GM23338 (cell line): ENCODE measurements at regions not wholly inside any gene's neighbourhood (a gene's known extent, or its start where the extent isn't known, plus 50 kb on each side); places are given as distances from the start of the nearest gene placed in this dataset.

ENCODE experiments used
- ATAC-seq: fragments of 200-7000 bp; cut with Tn5 transposase; 3 replicates; pipeline ENCODE4 v1.9.1; 2020
- DNase-seq: peaks from one replicate; pipeline ENCODE4 v3.0.0-alpha.2; 2015; ENCODE audit warnings: low spot score
- H2AFZ ChIP-seq: fragments of 200-600 bp; sonication (generic); 2 replicates; pipeline ENCODE4 v1.8.0; 2016; ENCODE audit warnings: antibody characterized with exemption, mild to moderate bottlenecking, moderate library complexity
- H3F3A ChIP-seq: fragments of 200-600 bp; sonication (generic); replicated peaks from 2 replicates; pipeline ENCODE4 v1.8.0; 2017; ENCODE audit warnings: antibody characterized with exemption, mixed run types, low read depth
- H3K27ac ChIP-seq: fragments of 200-600 bp; sonication (generic); 2 replicates; pipeline ENCODE4 v1.6.1; 2016; ENCODE audit warnings: low read depth
- H3K27me3 ChIP-seq: fragments of 200-600 bp; sonication (generic); 2 replicates; pipeline ENCODE4 v1.8.0; 2016; ENCODE audit warnings: mild to moderate bottlenecking, mixed run types, moderate library complexity; ENCODE audit not compliant: insufficient read depth
- H3K36me3 ChIP-seq: fragments of 200-600 bp; sonication (generic); 2 replicates; pipeline ENCODE4 v1.8.0; 2016; ENCODE audit warnings: mild to moderate bottlenecking; ENCODE audit not compliant: insufficient read depth
- H3K4me1 ChIP-seq: fragments of 200-600 bp; sonication (generic); 2 replicates; pipeline ENCODE4 v1.8.0; 2016; ENCODE audit warnings: mild to moderate bottlenecking, moderate library complexity; ENCODE audit not compliant: insufficient read depth
- H3K4me2 ChIP-seq: fragments of 200-600 bp; sonication (generic); 2 replicates; pipeline ENCODE4 v1.7.1; 2017; ENCODE audit warnings: mixed run types
- H3K4me3 ChIP-seq: fragments of 200-600 bp; sonication (generic); 2 replicates; pipeline ENCODE4 v1.6.1; 2016; ENCODE audit warnings: mixed run types
- H3K79me2 ChIP-seq: fragments of 200-600 bp; sonication (generic); replicated peaks from 2 replicates; pipeline ENCODE4 v1.8.0; 2017; ENCODE audit warnings: mild to moderate bottlenecking; ENCODE audit not compliant: insufficient read depth
- H3K9me2 ChIP-seq: fragments of 200-600 bp; sonication (generic); 2 replicates; pipeline ENCODE4 v1.8.0; 2017; ENCODE audit not compliant: insufficient read depth
- H4K20me1 ChIP-seq: fragments of 200-600 bp; sonication (generic); replicated peaks from 2 replicates; pipeline ENCODE4 v1.8.0; 2017; ENCODE audit warnings: mild to moderate bottlenecking; ENCODE audit not compliant: insufficient read depth
- H3K27ac Mint-ChIP-seq: 2 replicates; pipeline ENCODE4 v1.8.0; 2020; ENCODE audit warnings: inconsistent platforms, mild to moderate bottlenecking, moderate library complexity, mixed read lengths
- H3K27me3 Mint-ChIP-seq: 3 replicates; pipeline ENCODE4 v1.8.0; 2022; ENCODE audit warnings: low read depth, mild to moderate bottlenecking, moderate library complexity, mixed read lengths, inconsistent platforms; ENCODE audit not compliant: insufficient read depth, poor library complexity
- H3K36me3 Mint-ChIP-seq: 3 replicates; pipeline ENCODE4 v1.8.0; 2021; ENCODE audit warnings: low read depth, mild to moderate bottlenecking, inconsistent platforms, moderate library complexity, mixed read lengths
- H3K4me1 Mint-ChIP-seq: 3 replicates; pipeline ENCODE4 v1.8.0; 2020; ENCODE audit warnings: mild to moderate bottlenecking, inconsistent platforms, mixed read lengths
- H3K4me3 Mint-ChIP-seq: 3 replicates; pipeline ENCODE4 v1.8.0; 2021; ENCODE audit warnings: moderate library complexity, mild to moderate bottlenecking, inconsistent platforms, mixed read lengths
- H3K9me3 Mint-ChIP-seq: 3 replicates; pipeline ENCODE4 v1.8.0; 2020; ENCODE audit warnings: moderate library complexity, mild to moderate bottlenecking, inconsistent platforms, mixed read lengths
- CREB1 ChIP-seq: fragments of 250-450 bp; sonication (Bioruptor Pico); IDR thresholded peaks from 2 replicates; pipeline ENCODE4 v1.5.0; 2020; ENCODE audit warnings: low read depth, mild to moderate bottlenecking, moderate library complexity
- ETS1 ChIP-seq: IDR thresholded peaks from 2 replicates; pipeline ENCODE4 v1.6.1; 2016; ENCODE audit warnings: antibody characterized with exemption
- EZH2 ChIP-seq: fragments of 200-600 bp; sonication (generic); IDR thresholded peaks from one replicate; pipeline ENCODE4 v1.8.0; 2017; ENCODE audit warnings: antibody characterized with exemption, mild to moderate bottlenecking, low read depth; ENCODE audit not compliant: unreplicated experiment
- EZH2phosphoT487 ChIP-seq: fragments of 200-600 bp; sonication (generic); IDR thresholded peaks from one replicate; pipeline ENCODE4 v1.8.1; 2018; ENCODE audit warnings: antibody characterized with exemption; ENCODE audit not compliant: unreplicated experiment
- JUNB ChIP-seq: IDR thresholded peaks from one replicate; pipeline ENCODE4 v1.6.1; 2016; ENCODE audit warnings: antibody characterized with exemption; ENCODE audit not compliant: unreplicated experiment
- NANOG ChIP-seq: IDR thresholded peaks from 2 replicates; pipeline ENCODE4 v1.6.1; 2016; ENCODE audit warnings: antibody characterized with exemption, borderline replicate concordance
- POLR2AphosphoS5 ChIP-seq: IDR thresholded peaks from 2 replicates; pipeline ENCODE4 v1.6.1; 2016; ENCODE audit warnings: antibody characterized with exemption, low read depth
- STAT1 ChIP-seq: IDR thresholded peaks from one replicate; pipeline ENCODE4 v1.6.1; 2016; ENCODE audit warnings: antibody characterized with exemption; ENCODE audit not compliant: unreplicated experiment
- ZNF114 ChIP-seq: fragments of 250-450 bp; sonication (Bioruptor Pico); IDR thresholded peaks from 2 replicates; pipeline ENCODE4 v1.5.0; 2020; ENCODE audit warnings: mild to moderate bottlenecking, moderate library complexity
- ZNF331 ChIP-seq: fragments of 250-450 bp; sonication (Bioruptor Pico); IDR thresholded peaks from 2 replicates; pipeline ENCODE4 v1.5.0; 2020; ENCODE audit warnings: low read depth, mild to moderate bottlenecking, moderate library complexity
- TF ChIP-seq, protein P1 (sequence below), 2 experiments: fragments of 200-600 bp in 1 of 2; sonication (generic) in 1 of 2; conservative IDR thresholded peaks; 2 replicates each; pipeline versions ENCODE4 v1.5.1 to v1.6.1; 2016 to 2017; ENCODE audit warnings: antibody characterized with exemption in 2 of 2, low read depth in 2 of 2, mild to moderate bottlenecking in 2 of 2, moderate library complexity in 1 of 2
- TF ChIP-seq, protein P2 (sequence below): fragments of 250-450 bp; sonication (Bioruptor Pico); IDR thresholded peaks from 2 replicates; pipeline ENCODE4 v1.5.0; 2020; ENCODE audit warnings: mild to moderate bottlenecking, moderate library complexity
- TF ChIP-seq, protein P3 (sequence below): IDR thresholded peaks from one replicate; pipeline ENCODE4 v1.6.1; 2018; ENCODE audit warnings: antibody characterized with exemption; ENCODE audit not compliant: unreplicated experiment

DNA sequence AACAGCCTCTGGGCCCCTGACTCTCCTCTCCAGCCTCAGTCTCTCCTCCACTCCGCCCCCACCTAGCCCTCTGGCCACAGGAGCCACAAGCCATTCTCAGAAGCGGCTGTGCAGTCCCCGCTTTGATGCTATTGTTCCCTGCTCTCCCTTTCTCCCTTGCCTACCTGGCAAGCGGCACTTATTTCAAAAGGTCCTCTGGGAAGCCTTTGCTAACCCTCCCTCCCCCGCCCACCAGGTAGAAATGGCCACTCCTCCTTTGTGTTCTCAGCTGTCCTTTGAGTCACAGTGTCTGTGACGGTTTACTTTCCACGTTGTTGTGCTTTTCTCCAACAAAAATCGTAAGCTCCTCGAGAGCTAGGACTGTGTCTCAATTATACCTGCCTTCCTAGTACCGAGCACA, 338.4 kb upstream of the PROX1 start:
- no peaks in the 10 kb centered on the region for H3K36me3 Mint-ChIP-seq
- Histone ChIP-seq H3K9me2 (0 out of 2 replicates have a peak, but pooled peaks cover 7% of the 10 kb centered on the region), H3K27me3 (no peaks in the 10 kb centered on the region), H3K79me2 (no peaks in the 10 kb centered on the region), H3K36me3 (no peaks in the 10 kb centered on the region), H3K27ac (no peak overlapping the region), H4K20me1 (no peaks in the 10 kb centered on the region), H3F3A (no peaks in the 10 kb centered on the region), H2AFZ (peak overlapping the region; percentile 43), H3K4me2 (no peak overlapping the region), H3K4me3 (no peak overlapping the region), H3K4me1 (peaks cover 4% of the 10 kb centered on the region; the same call in 1 of the 2 replicates)
- peak; percentile 68 for ATAC-seq
- peaks cover 26% of the 10 kb centered on the region for H3K4me1 Mint-ChIP-seq
- TF ChIP-seq, protein P1, sequence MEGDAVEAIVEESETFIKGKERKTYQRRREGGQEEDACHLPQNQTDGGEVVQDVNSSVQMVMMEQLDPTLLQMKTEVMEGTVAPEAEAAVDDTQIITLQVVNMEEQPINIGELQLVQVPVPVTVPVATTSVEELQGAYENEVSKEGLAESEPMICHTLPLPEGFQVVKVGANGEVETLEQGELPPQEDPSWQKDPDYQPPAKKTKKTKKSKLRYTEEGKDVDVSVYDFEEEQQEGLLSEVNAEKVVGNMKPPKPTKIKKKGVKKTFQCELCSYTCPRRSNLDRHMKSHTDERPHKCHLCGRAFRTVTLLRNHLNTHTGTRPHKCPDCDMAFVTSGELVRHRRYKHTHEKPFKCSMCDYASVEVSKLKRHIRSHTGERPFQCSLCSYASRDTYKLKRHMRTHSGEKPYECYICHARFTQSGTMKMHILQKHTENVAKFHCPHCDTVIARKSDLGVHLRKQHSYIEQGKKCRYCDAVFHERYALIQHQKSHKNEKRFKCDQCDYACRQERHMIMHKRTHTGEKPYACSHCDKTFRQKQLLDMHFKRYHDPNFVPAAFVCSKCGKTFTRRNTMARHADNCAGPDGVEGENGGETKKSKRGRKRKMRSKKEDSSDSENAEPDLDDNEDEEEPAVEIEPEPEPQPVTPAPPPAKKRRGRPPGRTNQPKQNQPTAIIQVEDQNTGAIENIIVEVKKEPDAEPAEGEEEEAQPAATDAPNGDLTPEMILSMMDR (conservative IDR thresholded peaks at IDR 0.05; ENCODE audit: low read depth in 2 of 2), result no peak
- TF ChIP-seq EZH2 (no peak), STAT1 (no peak), ZNF331 (CRISPR knock-in tag) (no peak), ETS1 (no peak), NANOG (no peak), JUNB (no peak), CREB1 (no peak), POLR2AphosphoS5 (no peak), EZH2phosphoT487 (no peak), ZNF114 (CRISPR knock-in tag) (no peak)
- TF ChIP-seq, protein P2, sequence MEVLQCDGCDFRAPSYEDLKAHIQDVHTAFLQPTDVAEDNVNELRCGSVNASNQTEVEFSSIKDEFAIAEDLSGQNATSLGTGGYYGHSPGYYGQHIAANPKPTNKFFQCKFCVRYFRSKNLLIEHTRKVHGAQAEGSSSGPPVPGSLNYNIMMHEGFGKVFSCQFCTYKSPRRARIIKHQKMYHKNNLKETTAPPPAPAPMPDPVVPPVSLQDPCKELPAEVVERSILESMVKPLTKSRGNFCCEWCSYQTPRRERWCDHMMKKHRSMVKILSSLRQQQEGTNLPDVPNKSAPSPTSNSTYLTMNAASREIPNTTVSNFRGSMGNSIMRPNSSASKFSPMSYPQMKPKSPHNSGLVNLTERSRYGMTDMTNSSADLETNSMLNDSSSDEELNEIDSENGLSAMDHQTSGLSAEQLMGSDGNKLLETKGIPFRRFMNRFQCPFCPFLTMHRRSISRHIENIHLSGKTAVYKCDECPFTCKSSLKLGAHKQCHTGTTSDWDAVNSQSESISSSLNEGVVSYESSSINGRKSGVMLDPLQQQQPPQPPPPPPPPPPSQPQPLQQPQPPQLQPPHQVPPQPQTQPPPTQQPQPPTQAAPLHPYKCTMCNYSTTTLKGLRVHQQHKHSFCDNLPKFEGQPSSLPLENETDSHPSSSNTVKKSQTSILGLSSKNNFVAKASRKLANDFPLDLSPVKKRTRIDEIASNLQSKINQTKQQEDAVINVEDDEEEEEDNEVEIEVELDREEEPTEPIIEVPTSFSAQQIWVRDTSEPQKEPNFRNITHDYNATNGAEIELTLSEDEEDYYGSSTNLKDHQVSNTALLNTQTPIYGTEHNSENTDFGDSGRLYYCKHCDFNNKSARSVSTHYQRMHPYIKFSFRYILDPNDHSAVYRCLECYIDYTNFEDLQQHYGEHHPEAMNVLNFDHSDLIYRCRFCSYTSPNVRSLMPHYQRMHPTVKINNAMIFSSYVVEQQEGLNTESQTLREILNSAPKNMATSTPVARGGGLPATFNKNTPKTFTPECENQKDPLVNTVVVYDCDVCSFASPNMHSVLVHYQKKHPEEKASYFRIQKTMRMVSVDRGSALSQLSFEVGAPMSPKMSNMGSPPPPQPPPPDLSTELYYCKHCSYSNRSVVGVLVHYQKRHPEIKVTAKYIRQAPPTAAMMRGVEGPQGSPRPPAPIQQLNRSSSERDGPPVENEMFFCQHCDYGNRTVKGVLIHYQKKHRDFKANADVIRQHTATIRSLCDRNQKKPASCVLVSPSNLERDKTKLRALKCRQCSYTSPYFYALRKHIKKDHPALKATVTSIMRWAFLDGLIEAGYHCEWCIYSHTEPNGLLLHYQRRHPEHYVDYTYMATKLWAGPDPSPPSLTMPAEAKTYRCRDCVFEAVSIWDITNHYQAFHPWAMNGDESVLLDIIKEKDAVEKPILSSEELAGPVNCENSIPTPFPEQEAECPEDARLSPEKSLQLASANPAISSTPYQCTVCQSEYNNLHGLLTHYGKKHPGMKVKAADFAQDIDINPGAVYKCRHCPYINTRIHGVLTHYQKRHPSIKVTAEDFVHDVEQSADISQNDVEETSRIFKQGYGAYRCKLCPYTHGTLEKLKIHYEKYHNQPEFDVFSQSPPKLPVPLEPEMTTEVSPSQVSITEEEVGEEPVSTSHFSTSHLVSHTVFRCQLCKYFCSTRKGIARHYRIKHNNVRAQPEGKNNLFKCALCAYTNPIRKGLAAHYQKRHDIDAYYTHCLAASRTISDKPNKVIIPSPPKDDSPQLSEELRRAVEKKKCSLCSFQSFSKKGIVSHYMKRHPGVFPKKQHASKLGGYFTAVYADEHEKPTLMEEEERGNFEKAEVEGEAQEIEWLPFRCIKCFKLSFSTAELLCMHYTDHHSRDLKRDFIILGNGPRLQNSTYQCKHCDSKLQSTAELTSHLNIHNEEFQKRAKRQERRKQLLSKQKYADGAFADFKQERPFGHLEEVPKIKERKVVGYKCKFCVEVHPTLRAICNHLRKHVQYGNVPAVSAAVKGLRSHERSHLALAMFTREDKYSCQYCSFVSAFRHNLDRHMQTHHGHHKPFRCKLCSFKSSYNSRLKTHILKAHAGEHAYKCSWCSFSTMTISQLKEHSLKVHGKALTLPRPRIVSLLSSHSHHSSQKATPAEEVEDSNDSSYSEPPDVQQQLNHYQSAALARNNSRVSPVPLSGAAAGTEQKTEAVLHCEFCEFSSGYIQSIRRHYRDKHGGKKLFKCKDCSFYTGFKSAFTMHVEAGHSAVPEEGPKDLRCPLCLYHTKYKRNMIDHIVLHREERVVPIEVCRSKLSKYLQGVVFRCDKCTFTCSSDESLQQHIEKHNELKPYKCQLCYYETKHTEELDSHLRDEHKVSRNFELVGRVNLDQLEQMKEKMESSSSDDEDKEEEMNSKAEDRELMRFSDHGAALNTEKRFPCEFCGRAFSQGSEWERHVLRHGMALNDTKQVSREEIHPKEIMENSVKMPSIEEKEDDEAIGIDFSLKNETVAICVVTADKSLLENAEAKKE (CRISPR knock-in tag), result no peak
- TF ChIP-seq, protein P3, sequence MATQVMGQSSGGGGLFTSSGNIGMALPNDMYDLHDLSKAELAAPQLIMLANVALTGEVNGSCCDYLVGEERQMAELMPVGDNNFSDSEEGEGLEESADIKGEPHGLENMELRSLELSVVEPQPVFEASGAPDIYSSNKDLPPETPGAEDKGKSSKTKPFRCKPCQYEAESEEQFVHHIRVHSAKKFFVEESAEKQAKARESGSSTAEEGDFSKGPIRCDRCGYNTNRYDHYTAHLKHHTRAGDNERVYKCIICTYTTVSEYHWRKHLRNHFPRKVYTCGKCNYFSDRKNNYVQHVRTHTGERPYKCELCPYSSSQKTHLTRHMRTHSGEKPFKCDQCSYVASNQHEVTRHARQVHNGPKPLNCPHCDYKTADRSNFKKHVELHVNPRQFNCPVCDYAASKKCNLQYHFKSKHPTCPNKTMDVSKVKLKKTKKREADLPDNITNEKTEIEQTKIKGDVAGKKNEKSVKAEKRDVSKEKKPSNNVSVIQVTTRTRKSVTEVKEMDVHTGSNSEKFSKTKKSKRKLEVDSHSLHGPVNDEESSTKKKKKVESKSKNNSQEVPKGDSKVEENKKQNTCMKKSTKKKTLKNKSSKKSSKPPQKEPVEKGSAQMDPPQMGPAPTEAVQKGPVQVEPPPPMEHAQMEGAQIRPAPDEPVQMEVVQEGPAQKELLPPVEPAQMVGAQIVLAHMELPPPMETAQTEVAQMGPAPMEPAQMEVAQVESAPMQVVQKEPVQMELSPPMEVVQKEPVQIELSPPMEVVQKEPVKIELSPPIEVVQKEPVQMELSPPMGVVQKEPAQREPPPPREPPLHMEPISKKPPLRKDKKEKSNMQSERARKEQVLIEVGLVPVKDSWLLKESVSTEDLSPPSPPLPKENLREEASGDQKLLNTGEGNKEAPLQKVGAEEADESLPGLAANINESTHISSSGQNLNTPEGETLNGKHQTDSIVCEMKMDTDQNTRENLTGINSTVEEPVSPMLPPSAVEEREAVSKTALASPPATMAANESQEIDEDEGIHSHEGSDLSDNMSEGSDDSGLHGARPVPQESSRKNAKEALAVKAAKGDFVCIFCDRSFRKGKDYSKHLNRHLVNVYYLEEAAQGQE, result no peak
- H3K4me3 Mint-ChIP-seq, result no peak overlapping the region
- peaks cover 9% of the 10 kb centered on the region for H3K27me3 Mint-ChIP-seq
- no peak for DNase-seq
- no peak overlapping the region for H3K27ac Mint-ChIP-seq
- no peaks in the 10 kb centered on the region; the same call in 2 of the 3 replicates for H3K9me3 Mint-ChIP-seq
